Astrocyte (in vitro differentiated cells and primary cell): ENCODE measurements at regions not wholly inside any gene's neighbourhood (a gene's known extent, or its start where the extent isn't known, plus 50 kb on each side); places are given as distances from the start of the nearest gene placed in this dataset.

ENCODE experiments used
- EZH2 ChIP-seq: IDR thresholded peaks from 2 replicates; pipeline ENCODE4 v1.6.1; 2012; ENCODE audit warnings: mild to moderate bottlenecking, low read length, inconsistent platforms; ENCODE audit not compliant: insufficient read depth
- TF ChIP-seq, protein P1 (sequence below): IDR thresholded peaks from 2 replicates; pipeline ENCODE4 v1.5.1; 2011; ENCODE audit warnings: low read depth, mild to moderate bottlenecking, inconsistent platforms, low read length, moderate library complexity; ENCODE audit not compliant: insufficient read depth

- TF ChIP-seq, protein P1, sequence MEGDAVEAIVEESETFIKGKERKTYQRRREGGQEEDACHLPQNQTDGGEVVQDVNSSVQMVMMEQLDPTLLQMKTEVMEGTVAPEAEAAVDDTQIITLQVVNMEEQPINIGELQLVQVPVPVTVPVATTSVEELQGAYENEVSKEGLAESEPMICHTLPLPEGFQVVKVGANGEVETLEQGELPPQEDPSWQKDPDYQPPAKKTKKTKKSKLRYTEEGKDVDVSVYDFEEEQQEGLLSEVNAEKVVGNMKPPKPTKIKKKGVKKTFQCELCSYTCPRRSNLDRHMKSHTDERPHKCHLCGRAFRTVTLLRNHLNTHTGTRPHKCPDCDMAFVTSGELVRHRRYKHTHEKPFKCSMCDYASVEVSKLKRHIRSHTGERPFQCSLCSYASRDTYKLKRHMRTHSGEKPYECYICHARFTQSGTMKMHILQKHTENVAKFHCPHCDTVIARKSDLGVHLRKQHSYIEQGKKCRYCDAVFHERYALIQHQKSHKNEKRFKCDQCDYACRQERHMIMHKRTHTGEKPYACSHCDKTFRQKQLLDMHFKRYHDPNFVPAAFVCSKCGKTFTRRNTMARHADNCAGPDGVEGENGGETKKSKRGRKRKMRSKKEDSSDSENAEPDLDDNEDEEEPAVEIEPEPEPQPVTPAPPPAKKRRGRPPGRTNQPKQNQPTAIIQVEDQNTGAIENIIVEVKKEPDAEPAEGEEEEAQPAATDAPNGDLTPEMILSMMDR = no peak
- TF ChIP-seq EZH2 = no peak
These were observed 505.0 kb downstream of the TECRL start for GRCh38 chr4:63904201-63904600.
